ENCODE measurements at regions not wholly inside any gene's neighbourhood (a gene's known extent, or its start where the extent isn't known, plus 50 kb on each side); places are given as distances from the start of the nearest gene placed in this dataset.
"Not testable (repeated sequence)": the region's sequence is repeated elsewhere in the genome, so short reads cannot be mapped to it uniquely, and the experiment has no call there.

- Mint-ChIP-seq H3K4me1 (ENCODE audit: low read depth) (no peaks in the 10 kb centered on the region), H3K9me3 (no peaks in the 10 kb centered on the region), H3K27ac (no peak overlapping the region), H3K27me3 (ENCODE audit: low read depth) (peaks cover 6% of the 10 kb centered on the region), H3K4me3 (no peak overlapping the region), H3K36me3 (ENCODE audit: low read depth) (no peaks in the 10 kb centered on the region)
- DNase-seq (ENCODE audit: low spot score): no peak
Observed at GRCh38 chr2:219851169-219851568, 223.7 kb downstream of the SLC4A3 start.

- DNase-seq (ENCODE audit: low spot score): no peak
- peaks cover 6% of the 10 kb centered on the region for H3K27me3 Mint-ChIP-seq (ENCODE audit: low read depth)
- H3K4me1 Mint-ChIP-seq (ENCODE audit: low read depth): no peaks in the 10 kb centered on the region
- H3K4me3 Mint-ChIP-seq: no peak overlapping the region
- H3K9me3 Mint-ChIP-seq: no peaks in the 10 kb centered on the region
- no peak overlapping the region for H3K27ac Mint-ChIP-seq
- no peaks in the 10 kb centered on the region for H3K36me3 Mint-ChIP-seq (ENCODE audit: low read depth)
Observed at GRCh38 chr2:219851801-219852481, 224.5 kb downstream of the SLC4A3 start.

- no peak overlapping the region for H3K27ac Mint-ChIP-seq
- H3K36me3 Mint-ChIP-seq (ENCODE audit: low read depth): no peaks in the 10 kb centered on the region
- no peaks in the 10 kb centered on the region for H3K9me3 Mint-ChIP-seq
- peaks cover 6% of the 10 kb centered on the region for H3K27me3 Mint-ChIP-seq (ENCODE audit: low read depth)
- DNase-seq (ENCODE audit: low spot score): no peak
- no peaks in the 10 kb centered on the region for H3K4me1 Mint-ChIP-seq (ENCODE audit: low read depth)
- H3K4me3 Mint-ChIP-seq: no peak overlapping the region
Observed at GRCh38 chr2:219852626-219853025, 225.2 kb downstream of the SLC4A3 start.

GRCh38 chr2:219856602-219857001, 229.2 kb downstream of the SLC4A3 start:
- Mint-ChIP-seq H3K36me3 (ENCODE audit: low read depth) (no peaks in the 10 kb centered on the region), H3K4me1 (ENCODE audit: low read depth) (no peaks in the 10 kb centered on the region)

GRCh38 chr2:219857751-219858150, 230.3 kb downstream of the SLC4A3 start:
- Mint-ChIP-seq H3K9me3 (no peaks in the 10 kb centered on the region), H3K27ac (no peak overlapping the region), H3K4me3 (no peak overlapping the region), H3K36me3 (ENCODE audit: low read depth) (no peaks in the 10 kb centered on the region), H3K27me3 (ENCODE audit: low read depth) (peaks cover under 1% of the 10 kb centered on the region), H3K4me1 (ENCODE audit: low read depth) (no peaks in the 10 kb centered on the region)
- no peak for DNase-seq (ENCODE audit: low spot score)

More at GRCh38 chr2:219856602-219857001, 229.2 kb downstream of the SLC4A3 start:
- Mint-ChIP-seq H3K27ac (no peak overlapping the region), H3K4me3 (no peak overlapping the region), H3K27me3 (ENCODE audit: low read depth) (peaks cover 6% of the 10 kb centered on the region), H3K9me3 (no peaks in the 10 kb centered on the region)
- DNase-seq (ENCODE audit: low spot score): no peak

- H3K36me3 Mint-ChIP-seq (ENCODE audit: low read depth): no peaks in the 10 kb centered on the region
- no peak for DNase-seq (ENCODE audit: low spot score)
- H3K4me1 Mint-ChIP-seq (ENCODE audit: low read depth): no peaks in the 10 kb centered on the region
- no peaks in the 10 kb centered on the region for H3K27me3 Mint-ChIP-seq (ENCODE audit: low read depth)
- H3K9me3 Mint-ChIP-seq: no peaks in the 10 kb centered on the region
- no peak overlapping the region for H3K27ac Mint-ChIP-seq
- no peak overlapping the region for H3K4me3 Mint-ChIP-seq
Observed at GRCh38 chr2:219861307-219861706, 233.9 kb downstream of the SLC4A3 start.

GRCh38 chr2:219864154-219864553, 236.7 kb downstream of the SLC4A3 start:
- H3K4me1 Mint-ChIP-seq (ENCODE audit: low read depth): no peaks in the 10 kb centered on the region
- H3K27me3 Mint-ChIP-seq (ENCODE audit: low read depth): no peaks in the 10 kb centered on the region
- DNase-seq (ENCODE audit: low spot score): no peak
- no peak overlapping the region for H3K27ac Mint-ChIP-seq
- H3K9me3 Mint-ChIP-seq: no peaks in the 10 kb centered on the region
- H3K4me3 Mint-ChIP-seq: no peak overlapping the region
- no peaks in the 10 kb centered on the region for H3K36me3 Mint-ChIP-seq (ENCODE audit: low read depth)

- Mint-ChIP-seq H3K9me3 (no peaks in the 10 kb centered on the region), H3K27me3 (ENCODE audit: low read depth) (no peaks in the 10 kb centered on the region), H3K4me3 (no peak overlapping the region)
Observed at GRCh38 chr2:219868635-219869034, 241.2 kb downstream of the SLC4A3 start.

GRCh38 chr2:219870041-219870440, 242.6 kb downstream of the SLC4A3 start:
- Mint-ChIP-seq H3K4me1 (ENCODE audit: low read depth) (no peaks in the 10 kb centered on the region), H3K27me3 (ENCODE audit: low read depth) (no peaks in the 10 kb centered on the region), H3K27ac (no peak overlapping the region), H3K36me3 (ENCODE audit: low read depth) (no peaks in the 10 kb centered on the region), H3K9me3 (no peaks in the 10 kb centered on the region), H3K4me3 (no peak overlapping the region)
- no peak for DNase-seq (ENCODE audit: low spot score)

More at GRCh38 chr2:219868635-219869034, 241.2 kb downstream of the SLC4A3 start:
- DNase-seq (ENCODE audit: low spot score): no peak
- H3K27ac Mint-ChIP-seq: no peak overlapping the region
- no peaks in the 10 kb centered on the region for H3K36me3 Mint-ChIP-seq (ENCODE audit: low read depth)
- no peaks in the 10 kb centered on the region for H3K4me1 Mint-ChIP-seq (ENCODE audit: low read depth)

- Mint-ChIP-seq H3K27ac (no peak overlapping the region), H3K27me3 (ENCODE audit: low read depth) (no peaks in the 10 kb centered on the region), H3K4me3 (no peak overlapping the region), H3K36me3 (ENCODE audit: low read depth) (no peaks in the 10 kb centered on the region), H3K9me3 (no peaks in the 10 kb centered on the region), H3K4me1 (ENCODE audit: low read depth) (no peaks in the 10 kb centered on the region)
- no peak for DNase-seq (ENCODE audit: low spot score)
Observed at GRCh38 chr2:219871351-219871750, 243.9 kb downstream of the SLC4A3 start.

GRCh38 chr2:219875036-219875435, 247.6 kb downstream of the SLC4A3 start:
- DNase-seq (ENCODE audit: low spot score): no peak
- Mint-ChIP-seq H3K27me3 (ENCODE audit: low read depth) (no peaks in the 10 kb centered on the region), H3K4me3 (no peak overlapping the region), H3K36me3 (ENCODE audit: low read depth) (no peaks in the 10 kb centered on the region), H3K9me3 (no peaks in the 10 kb centered on the region), H3K27ac (no peak overlapping the region), H3K4me1 (ENCODE audit: low read depth) (no peaks in the 10 kb centered on the region)

- not testable (repeated sequence) for H3K4me1 Mint-ChIP-seq (ENCODE audit: low read depth); H3K4me3 Mint-ChIP-seq; H3K27ac Mint-ChIP-seq; DNase-seq (ENCODE audit: low spot score); H3K27me3 Mint-ChIP-seq (ENCODE audit: low read depth); H3K36me3 Mint-ChIP-seq (ENCODE audit: low read depth); H3K9me3 Mint-ChIP-seq
Observed at GRCh38 chr2:219875986-219876385, 248.6 kb downstream of the SLC4A3 start.

GRCh38 chr2:219876931-219877330, 249.5 kb downstream of the SLC4A3 start:
- Mint-ChIP-seq H3K4me3 (no peak overlapping the region), H3K27me3 (ENCODE audit: low read depth) (no peaks in the 10 kb centered on the region), H3K9me3 (no peaks in the 10 kb centered on the region), H3K36me3 (ENCODE audit: low read depth) (no peaks in the 10 kb centered on the region), H3K4me1 (ENCODE audit: low read depth) (no peaks in the 10 kb centered on the region), H3K27ac (no peak overlapping the region)
- no peak for DNase-seq (ENCODE audit: low spot score)

- no peaks in the 10 kb centered on the region for H3K9me3 Mint-ChIP-seq
- no peaks in the 10 kb centered on the region for H3K36me3 Mint-ChIP-seq (ENCODE audit: low read depth)
- H3K4me3 Mint-ChIP-seq: no peak overlapping the region
Observed at GRCh38 chr2:219877728-219878127, 250.3 kb downstream of the SLC4A3 start.

GRCh38 chr2:219878516-219878915, 251.1 kb downstream of the SLC4A3 start:
- DNase-seq (ENCODE audit: low spot score): no peak
- H3K4me1 Mint-ChIP-seq (ENCODE audit: low read depth): no peaks in the 10 kb centered on the region
- no peak overlapping the region for H3K4me3 Mint-ChIP-seq
- H3K36me3 Mint-ChIP-seq (ENCODE audit: low read depth): no peaks in the 10 kb centered on the region
- H3K27me3 Mint-ChIP-seq (ENCODE audit: low read depth): no peaks in the 10 kb centered on the region
- no peaks in the 10 kb centered on the region for H3K9me3 Mint-ChIP-seq
- H3K27ac Mint-ChIP-seq: no peak overlapping the region

More at GRCh38 chr2:219877728-219878127, 250.3 kb downstream of the SLC4A3 start:
- no peak for DNase-seq (ENCODE audit: low spot score)
- Mint-ChIP-seq H3K27me3 (ENCODE audit: low read depth) (no peaks in the 10 kb centered on the region), H3K4me1 (ENCODE audit: low read depth) (no peaks in the 10 kb centered on the region), H3K27ac (no peak overlapping the region)

Data from T-helper 2 cell treated with Interferon-gamma antibody and Interleukin-4, amounts not matched to agents 5 μg/mL and 100 μg/mL, for 36 hours (primary cell).